ENCODE measurements at regions not wholly inside any gene's neighbourhood (a gene's known extent, or its start where the extent isn't known, plus 50 kb on each side); places are given as distances from the start of the nearest gene placed in this dataset.

DNA sequence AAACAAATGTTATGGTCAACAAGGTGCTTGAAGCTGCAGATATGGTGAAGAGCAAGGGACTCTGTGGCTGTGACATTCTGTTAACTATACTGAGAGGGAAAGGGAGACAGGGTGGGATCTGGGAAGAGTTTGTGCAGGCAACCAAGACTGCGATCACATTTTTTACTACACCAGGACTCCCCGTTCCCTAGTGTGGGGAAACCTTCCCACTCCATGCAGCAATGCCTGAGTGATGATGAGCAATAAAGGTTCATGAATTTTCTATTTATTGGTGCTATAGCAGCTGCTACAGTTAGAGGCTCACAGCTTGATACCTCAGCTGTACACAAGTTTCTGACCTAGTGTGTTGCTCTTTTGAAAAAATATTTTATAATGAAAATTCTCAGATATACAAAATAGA, 160.9 kb upstream of the SGO1 start (continued):
- TF ChIP-seq ASH2L (IDR thresholded peaks at IDR 0.05; ENCODE audit: low read length): no peak
- no peak for TF ChIP-seq NRF1 (IDR thresholded peaks at IDR 0.05; ENCODE audit: low read depth, low read length)
- TF ChIP-seq CTBP2 (IDR thresholded peaks at IDR 0.05; ENCODE audit: borderline replicate concordance, insufficient read depth, insufficient read length, low read length): no peak
- no peak for TF ChIP-seq GABPA (IDR thresholded peaks at IDR 0.05; ENCODE audit: borderline replicate concordance, insufficient read depth, low read length)
- TF ChIP-seq SIN3A (conservative IDR thresholded peaks at IDR 0.05 in 1 of 2, IDR thresholded peaks at IDR 0.05 in 1 of 2; ENCODE audit: low read depth in 1 of 2, low read length in 2 of 2): no peak
- TF ChIP-seq, protein P1, sequence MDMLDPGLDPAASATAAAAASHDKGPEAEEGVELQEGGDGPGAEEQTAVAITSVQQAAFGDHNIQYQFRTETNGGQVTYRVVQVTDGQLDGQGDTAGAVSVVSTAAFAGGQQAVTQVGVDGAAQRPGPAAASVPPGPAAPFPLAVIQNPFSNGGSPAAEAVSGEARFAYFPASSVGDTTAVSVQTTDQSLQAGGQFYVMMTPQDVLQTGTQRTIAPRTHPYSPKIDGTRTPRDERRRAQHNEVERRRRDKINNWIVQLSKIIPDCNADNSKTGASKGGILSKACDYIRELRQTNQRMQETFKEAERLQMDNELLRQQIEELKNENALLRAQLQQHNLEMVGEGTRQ (IDR thresholded peaks at IDR 0.05; ENCODE audit: low read length): no peak
- no peak for TF ChIP-seq SUZ12 (IDR thresholded peaks at IDR 0.05; ENCODE audit: low read length)
- TF ChIP-seq, protein P2, sequence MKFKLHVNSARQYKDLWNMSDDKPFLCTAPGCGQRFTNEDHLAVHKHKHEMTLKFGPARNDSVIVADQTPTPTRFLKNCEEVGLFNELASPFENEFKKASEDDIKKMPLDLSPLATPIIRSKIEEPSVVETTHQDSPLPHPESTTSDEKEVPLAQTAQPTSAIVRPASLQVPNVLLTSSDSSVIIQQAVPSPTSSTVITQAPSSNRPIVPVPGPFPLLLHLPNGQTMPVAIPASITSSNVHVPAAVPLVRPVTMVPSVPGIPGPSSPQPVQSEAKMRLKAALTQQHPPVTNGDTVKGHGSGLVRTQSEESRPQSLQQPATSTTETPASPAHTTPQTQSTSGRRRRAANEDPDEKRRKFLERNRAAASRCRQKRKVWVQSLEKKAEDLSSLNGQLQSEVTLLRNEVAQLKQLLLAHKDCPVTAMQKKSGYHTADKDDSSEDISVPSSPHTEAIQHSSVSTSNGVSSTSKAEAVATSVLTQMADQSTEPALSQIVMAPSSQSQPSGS (IDR thresholded peaks at IDR 0.05; ENCODE audit: low read length): no peak
